Mammary epithelial cell (primary cell): ENCODE measurements at regions not wholly inside any gene's neighbourhood (a gene's known extent, or its start where the extent isn't known, plus 50 kb on each side); places are given as distances from the start of the nearest gene placed in this dataset.

Experiments
- CTCF ChIP-seq, 2 donors: IDR thresholded peaks in 1 of 2; conservative IDR thresholded peaks in 1 of 2; 2 replicates each; pipeline ENCODE4 v1.5.1; 2011 to 2012; ENCODE audit warnings: inconsistent platforms in 2 of 2, low read length in 2 of 2, mild to moderate bottlenecking in 2 of 2, control low read depth in 1 of 2, low read depth in 1 of 2; ENCODE audit not compliant: insufficient read depth in 1 of 2; ENCODE audit errors: extremely low read depth in 1 of 2
- EZH2 ChIP-seq: IDR thresholded peaks from 2 replicates; pipeline ENCODE4 v1.6.1; 2012; ENCODE audit warnings: low read length, inconsistent platforms, borderline replicate concordance

GRCh38 chr4:129468624-129469023 lies 372.7 kb downstream of the C4orf33 start:
- TF ChIP-seq CTCF (conservative IDR thresholded peaks at IDR 0.05 in 1 of 2, IDR thresholded peaks at IDR 0.05 in 1 of 2; ENCODE audit: extremely low read depth in 1 of 2, insufficient read depth in 1 of 2, low read depth in 1 of 2, low read length in 2 of 2) (no peak), EZH2 (no peak)
